NCI-H2029 treated with DMSO at 0.1 percent for 48 hours (cell line): ENCODE measurements at regions not wholly inside any gene's neighbourhood (a gene's known extent, or its start where the extent isn't known, plus 50 kb on each side); places are given as distances from the start of the nearest gene placed in this dataset.
"Not testable (repeated sequence)": the region's sequence is repeated elsewhere in the genome, so short reads cannot be mapped to it uniquely, and the experiment has no call there.

Source experiments
- DNase-seq: peaks from one replicate; lab custom pipeline; 2025; lab: John Stamatoyannopoulos, UW

DNA sequence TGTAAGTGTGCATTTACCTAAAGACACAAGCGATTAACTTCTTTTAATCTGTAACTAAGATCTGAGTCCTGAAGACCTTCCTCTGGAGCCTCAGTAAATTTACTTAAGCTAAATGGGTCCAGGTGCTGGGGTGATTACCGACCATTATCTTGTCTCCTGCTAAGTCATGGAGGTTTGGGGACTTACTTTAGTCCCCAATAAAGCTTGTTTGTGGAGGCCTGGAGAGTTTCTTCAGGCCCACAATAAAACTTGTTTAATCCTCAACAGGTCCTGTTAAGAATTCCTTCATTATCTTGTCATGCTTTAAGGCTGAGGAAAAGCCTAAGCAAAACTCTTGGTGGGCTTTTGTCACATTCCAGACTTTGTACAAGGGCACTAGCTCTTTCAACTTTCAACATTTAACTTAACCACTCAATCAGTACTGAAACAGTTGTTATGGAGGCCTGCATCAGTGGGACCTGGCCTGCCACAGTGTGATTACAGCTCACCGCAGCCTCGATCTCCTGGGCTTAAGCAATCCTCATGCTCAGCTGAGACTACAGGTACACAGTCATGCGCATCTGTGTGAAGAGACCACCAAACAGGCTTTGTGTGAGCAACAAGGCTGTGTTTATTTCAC lies 84.0 kb downstream of the FMO4 start:
- no peak for DNase-seq

DNA sequence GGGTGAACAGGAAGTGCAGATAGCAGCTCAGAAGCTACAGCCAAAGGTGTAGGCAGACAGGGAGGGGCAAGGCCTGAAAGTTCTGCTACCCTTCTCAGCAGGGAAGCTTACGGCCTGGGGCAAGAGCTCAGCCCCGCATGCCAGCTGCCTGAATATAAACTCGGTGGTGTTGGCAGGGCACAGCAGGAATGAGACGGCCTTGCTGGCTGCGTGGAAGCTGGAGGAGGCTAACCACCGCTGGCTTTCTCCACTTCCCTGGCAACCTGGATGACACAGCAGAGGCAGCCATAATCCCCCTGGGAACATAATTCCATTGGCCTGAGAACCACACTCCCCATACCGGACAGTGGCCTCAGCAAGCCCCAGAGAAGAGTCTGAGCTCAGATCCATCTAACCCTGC lies 81.9 kb upstream of the PRRC2C start:
- DNase-seq: no peak

DNA sequence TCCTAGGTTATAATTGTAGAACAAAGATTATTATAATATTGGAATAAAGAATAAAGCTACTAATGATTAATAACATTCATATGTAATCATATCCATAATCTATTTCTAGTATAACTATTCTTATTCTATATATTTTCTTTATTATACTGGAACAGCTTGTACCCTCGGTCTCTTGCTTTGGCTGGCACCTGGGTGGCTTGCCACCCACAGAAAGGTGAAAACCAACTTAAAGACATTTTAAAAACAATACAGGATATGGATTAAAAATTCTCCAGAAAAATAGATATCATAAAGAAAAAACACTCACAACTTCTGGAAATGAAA lies 80.0 kb upstream of the PRRC2C start:
- no peak for DNase-seq

DNA sequence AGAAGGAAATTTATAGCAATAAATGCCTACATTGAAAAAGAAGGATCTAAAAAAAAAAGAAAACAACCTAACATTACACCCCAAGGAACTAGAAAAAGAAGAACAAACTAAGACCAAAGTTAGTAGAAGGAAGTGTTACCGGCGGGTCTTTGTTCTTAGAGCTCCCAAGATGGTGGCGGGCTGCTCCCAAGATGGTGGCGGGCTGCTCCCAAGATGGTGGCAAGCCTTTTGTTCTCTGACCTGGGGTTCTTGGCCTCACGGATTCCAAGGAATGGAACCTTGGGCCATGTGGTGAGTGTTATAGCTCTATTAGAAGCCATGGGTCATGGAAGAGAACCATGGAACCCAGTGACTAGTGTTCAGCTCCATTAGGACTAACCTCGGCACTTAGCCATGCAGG lies 71.8 kb upstream of the PRRC2C start:
- not testable (repeated sequence) for DNase-seq

GRCh38 chr1:171418546-171418945 lies 66.8 kb upstream of the PRRC2C start:
- no peak for DNase-seq

DNA sequence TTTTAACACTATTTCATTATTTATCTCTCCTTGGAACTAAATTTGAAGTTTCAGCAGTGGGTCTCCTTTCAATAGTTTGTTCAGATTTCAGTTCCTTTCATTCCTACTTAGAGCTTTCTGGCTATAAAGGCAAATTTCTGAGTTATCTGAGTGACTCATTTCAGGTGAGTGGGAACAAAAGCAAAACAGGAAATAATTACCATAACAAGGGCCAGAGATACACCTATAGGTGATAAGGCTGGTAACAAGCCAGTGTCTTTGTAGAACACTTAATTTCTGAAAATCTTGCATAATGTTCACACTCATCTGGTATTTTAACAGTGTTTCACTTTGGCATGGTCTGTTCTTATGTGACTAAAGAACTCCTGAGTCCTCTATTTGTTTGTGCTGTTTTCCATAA lies 64.5 kb upstream of the PRRC2C start:
- no peak for DNase-seq

GRCh38 chr1:171421413-171422020 lies 63.8 kb upstream of the PRRC2C start:
- DNase-seq: no peak

DNA sequence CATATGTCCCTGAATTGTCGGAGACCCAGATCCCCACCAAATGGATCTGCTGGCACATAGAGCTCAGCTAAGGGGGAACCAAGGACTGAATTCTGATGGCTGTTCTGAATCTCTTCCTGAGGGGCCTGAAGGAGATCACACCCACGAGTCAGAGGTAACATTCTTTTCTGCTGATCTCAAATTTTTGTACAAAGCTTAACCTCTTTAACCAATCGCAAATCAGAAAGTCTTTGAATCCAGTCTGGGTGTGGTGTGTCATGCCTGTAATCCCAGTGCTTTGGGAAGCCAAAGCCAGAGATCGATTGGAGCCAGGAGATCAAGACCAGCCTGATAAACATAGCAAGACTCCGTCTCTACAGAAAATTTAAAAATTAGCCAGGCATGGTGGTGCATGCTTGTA lies 62.8 kb upstream of the PRRC2C start:
- DNase-seq: no peak

DNA sequence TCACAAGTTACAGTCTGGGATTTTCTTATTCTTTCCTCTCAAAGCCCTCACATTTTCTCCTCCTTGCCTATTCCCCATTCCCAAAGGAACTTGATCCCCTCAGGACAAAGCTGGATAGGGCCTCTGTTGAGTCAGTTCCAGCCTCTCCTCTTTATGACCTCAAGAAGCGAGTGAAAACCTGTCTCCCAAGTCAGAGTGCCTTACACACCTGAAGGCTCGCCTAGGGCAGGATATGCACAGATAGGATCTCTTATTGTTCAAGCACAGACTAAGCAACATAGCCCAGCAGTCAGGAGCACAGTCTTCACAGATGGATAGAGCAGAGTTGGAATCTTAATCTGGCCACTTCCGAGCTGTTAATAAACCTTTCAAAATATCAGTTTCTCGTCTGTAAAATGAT lies 60.8 kb upstream of the PRRC2C start:
- DNase-seq: no peak

GRCh38 chr1:171426645-171427044 lies 58.7 kb upstream of the PRRC2C start:
- no peak for DNase-seq

GRCh38 chr1:171427852-171428471 lies 57.4 kb upstream of the PRRC2C start:
- no peak for DNase-seq

DNA sequence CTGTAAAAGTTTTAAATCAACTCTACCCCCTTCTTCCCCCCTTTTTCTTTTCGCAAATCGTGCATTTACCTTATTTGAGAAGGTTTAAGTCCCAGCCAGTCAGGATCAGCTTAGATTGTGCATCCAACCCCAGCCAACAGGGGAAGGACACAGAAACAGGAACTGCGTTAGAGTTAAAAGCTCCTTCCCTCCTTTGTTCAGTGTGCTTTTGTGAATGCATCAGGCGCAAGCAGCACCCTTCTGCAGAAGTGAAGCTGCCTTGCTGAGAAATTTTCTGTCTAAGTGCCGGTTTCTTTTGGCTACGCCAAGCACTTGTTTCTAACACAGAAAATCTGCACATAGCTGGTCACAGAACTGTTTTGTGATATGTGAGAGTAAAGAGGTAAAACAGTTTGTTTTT lies 56.2 kb upstream of the PRRC2C start:
- DNase-seq: no peak

GRCh38 chr1:171431994-171432393 lies 53.3 kb upstream of the PRRC2C start:
- no peak for DNase-seq

DNA sequence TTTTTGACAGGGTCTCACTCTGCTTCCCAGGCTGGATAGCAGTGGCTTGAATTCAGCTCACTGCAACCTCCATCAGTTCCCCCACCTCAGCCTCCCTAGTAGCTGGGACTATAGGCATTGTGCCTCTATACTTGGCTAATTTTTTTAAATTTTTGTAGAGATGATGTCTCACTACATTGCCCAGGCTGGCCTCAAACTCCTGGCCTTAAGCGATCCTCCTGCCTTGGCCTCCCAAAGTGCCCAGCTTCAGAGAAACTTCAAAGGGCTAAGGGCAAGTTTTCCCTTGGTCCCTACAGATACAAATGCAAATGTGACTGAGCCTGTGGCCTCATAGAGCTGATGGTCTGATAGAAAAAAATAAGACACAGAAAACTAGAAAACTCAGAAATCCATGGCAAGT lies 52.9 kb upstream of the PRRC2C start:
- DNase-seq: no peak

GRCh38 chr1:171433451-171433850 lies 51.9 kb upstream of the PRRC2C start:
- DNase-seq: no peak

GRCh38 chr1:171434717-171435346 lies 50.5 kb upstream of the PRRC2C start:
- DNase-seq: peak; percentile 1
